B cell (primary cell): ENCODE measurements at regions not wholly inside any gene's neighbourhood (a gene's known extent, or its start where the extent isn't known, plus 50 kb on each side); places are given as distances from the start of the nearest gene placed in this dataset.

Experiments
- ATAC-seq: fragments of 200-7000 bp; cut with Tn5 transposase; one replicate; pipeline ENCODE4 v1.10.0; 2021; ENCODE audit warnings: low read depth, mild to moderate bottlenecking, moderate number of reproducible peaks, moderate library complexity
- CTCF ChIA-PET: fragments of 350-600 bp; sonication (Branson Sonifier 250); formaldehyde crosslinking; loops from one replicate; lab custom pipeline; 2021; ENCODE audit warnings: antibody characterized with exemption, inconsistent platforms; lab: Charles Lee
- POLR2A ChIA-PET: fragments of 350-600 bp; sonication (Branson Sonifier 250); formaldehyde crosslinking; loops from one replicate; lab custom pipeline; 2021; ENCODE audit warnings: antibody characterized with exemption; lab: Charles Lee
- DNase-seq: peaks from one replicate; pipeline ENCODE4 v3.0.0; 2013
- H2AFZ ChIP-seq: 2 replicates; pipeline ENCODE4 v1.6.1; 2012; ENCODE audit warnings: mild to moderate bottlenecking, low read depth, low read length; ENCODE audit not compliant: insufficient read depth, poor library complexity, severe bottlenecking
- H3K27ac ChIP-seq, 2 donors: 1 replicate in 1 of 2; 2 replicates in 1 of 2; pipeline ENCODE4 v1.5.1; 2012 to 2013; ENCODE audit warnings: low read length in 2 of 2, mild to moderate bottlenecking in 2 of 2, moderate library complexity in 1 of 2
- H3K27me3 ChIP-seq, 4 experiments: fragments of 200-600 bp in 1 of 4; sonication (generic) in 1 of 4; replicated peaks in 1 of 4; 1 replicate in 2 of 4; 2 replicates in 2 of 4; pipeline versions ENCODE4 v1.6.1 to v1.7.0; 2013 to 2016; ENCODE audit warnings: low read length in 3 of 4, mild to moderate bottlenecking in 2 of 4, mixed read lengths in 1 of 4, moderate library complexity in 1 of 4; ENCODE audit not compliant: insufficient read depth in 4 of 4, control insufficient read depth in 3 of 4; ENCODE audit errors: control extremely low read depth in 1 of 4
- H3K36me3 ChIP-seq, 2 experiments: replicated peaks in 1 of 2; 1 replicate in 1 of 2; 2 replicates in 1 of 2; pipeline versions ENCODE4 v1.6.1 to v1.7.1; 2013; ENCODE audit warnings: low read length in 1 of 2; ENCODE audit not compliant: insufficient read depth in 2 of 2, control insufficient read depth in 1 of 2; ENCODE audit errors: control extremely low read depth in 1 of 2, extremely low read depth in 1 of 2
- H3K4me1 ChIP-seq, 2 donors: fragments of 200-600 bp in 1 of 2; sonication (generic) in 1 of 2; 1 replicate in 1 of 2; 2 replicates in 1 of 2; pipeline versions ENCODE4 v1.5.1 to v1.6.1; 2013 to 2017; ENCODE audit warnings: low read length in 2 of 2; ENCODE audit not compliant: control insufficient read depth in 2 of 2, insufficient read depth in 2 of 2
- H3K4me2 ChIP-seq: replicated peaks from 2 replicates; pipeline ENCODE3; 2012; ENCODE audit warnings: mild to moderate bottlenecking, low read depth, low read length; ENCODE audit not compliant: poor library complexity, severe bottlenecking
- H3K4me3 ChIP-seq, 5 experiments: fragments of 200-600 bp in 1 of 5; sonication (generic) in 1 of 5; 1 replicate in 3 of 5; 2 replicates in 2 of 5; pipeline versions ENCODE4 v1.5.1 to v1.7.0; 2011 to 2016; ENCODE audit warnings: low read length in 4 of 5, mild to moderate bottlenecking in 4 of 5, low read depth in 2 of 5, control low read depth in 1 of 5, moderate library complexity in 1 of 5; ENCODE audit not compliant: insufficient read depth in 1 of 5; ENCODE audit errors: control extremely low read depth in 1 of 5, extremely low read depth in 1 of 5
- H3K79me2 ChIP-seq: fragments of 200-600 bp; sonication (generic); one replicate; pipeline ENCODE4 v1.6.0; 2016; ENCODE audit warnings: low read length; ENCODE audit not compliant: control insufficient read depth, insufficient read depth
- H3K9ac ChIP-seq: fragments of 200-600 bp; sonication (generic); 2 replicates; pipeline ENCODE4 v1.6.1; 2017; ENCODE audit warnings: mild to moderate bottlenecking, low read length, moderate library complexity
- H3K9me3 ChIP-seq, 3 donors: one replicate each; pipeline versions ENCODE4 v1.6.1 to v1.7.1; 2013; ENCODE audit warnings: low read length in 2 of 3; ENCODE audit not compliant: control insufficient read depth in 2 of 3, insufficient read depth in 1 of 3; ENCODE audit errors: control extremely low read depth in 1 of 3
- H4K20me1 ChIP-seq: 2 replicates; pipeline ENCODE4 v1.6.0; 2012; ENCODE audit warnings: mild to moderate bottlenecking, low read length; ENCODE audit not compliant: insufficient read depth, control insufficient read depth, poor library complexity, severe bottlenecking
- H3K27ac Mint-ChIP-seq: one replicate; pipeline ENCODE4 v1.8.0; 2021; ENCODE audit warnings: mixed read lengths
- H3K27me3 Mint-ChIP-seq: one replicate; pipeline ENCODE4 v1.8.0; 2021; ENCODE audit warnings: mixed read lengths
- H3K4me1 Mint-ChIP-seq: one replicate; pipeline ENCODE4 v1.8.0; 2021; ENCODE audit warnings: mixed read lengths
- H3K4me3 Mint-ChIP-seq: one replicate; pipeline ENCODE4 v1.8.0; 2021; ENCODE audit warnings: mixed read lengths
- H3K9me3 Mint-ChIP-seq: one replicate; pipeline ENCODE4 v1.8.0; 2022; ENCODE audit warnings: mixed read lengths; ENCODE audit not compliant: insufficient read depth
- EZH2 ChIP-seq: IDR thresholded peaks from 2 replicates; pipeline ENCODE4 v1.6.1; 2012; ENCODE audit warnings: borderline replicate concordance, low read depth, mild to moderate bottlenecking, moderate library complexity, low read length; ENCODE audit not compliant: insufficient read depth, poor library complexity, severe bottlenecking
- WGBS: methylation state at CpG from one replicate; pipeline ENCODE4 v1.1.5; 2013; ENCODE audit warnings: missing lambda C conversion rate; ENCODE audit not compliant: insufficient coverage; 5-methylcytosine and 5-hydroxymethylcytosine counted together
- intact Hi-C: fragments of 100-400 bp; cut with micrococcal nuclease; formaldehyde crosslinking; loops from one replicate; pipeline ENCODE4 v1.10.0; 2022
- TF ChIP-seq, protein P1 (sequence below): fragments of 200-600 bp; IDR thresholded peaks from one replicate; pipeline ENCODE4 v1.8.0; 2022; ENCODE audit warnings: antibody characterized with exemption, mild to moderate bottlenecking

DNA sequence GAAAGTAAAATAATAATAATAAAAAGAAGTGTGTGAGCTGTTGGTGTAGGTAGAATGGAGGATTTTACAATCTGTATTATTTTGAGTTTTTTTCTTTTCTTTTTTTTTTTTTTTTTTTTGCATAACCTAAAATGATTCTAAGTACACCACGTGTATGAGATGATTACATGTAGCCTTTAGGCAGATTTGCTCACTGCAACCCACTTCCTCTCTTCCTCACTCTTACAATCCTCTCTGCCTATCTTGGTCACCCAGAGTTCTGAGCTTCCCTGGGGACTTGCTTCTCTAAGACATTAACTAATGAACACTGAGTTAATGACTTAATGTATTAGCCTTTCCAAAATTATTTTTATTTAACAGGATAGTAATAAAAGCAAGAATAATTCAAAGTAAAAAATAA lies 1169.6 kb downstream of the EFNB2 start:
- H3K27me3 Mint-ChIP-seq: no peaks in the 10 kb centered on the region
- Histone ChIP-seq H3K9ac (no peak overlapping the region), H3K4me3 (no peak overlapping the region), H3K79me2 (no peaks in the 10 kb centered on the region), H3K36me3 (no peaks in the 10 kb centered on the region), H3K27me3 (no peaks in the 10 kb centered on the region), H3K9me3 (no peaks in the 10 kb centered on the region), H3K4me2 (no peak overlapping the region), H3K4me1 (no peaks in the 10 kb centered on the region), H2AFZ (no peak overlapping the region), H3K27ac (no peak overlapping the region), H4K20me1 (no peaks in the 10 kb centered on the region)
- ATAC-seq (no peak), DNase-seq (no peak)
- H3K9me3 Mint-ChIP-seq: peaks cover 4% of the 10 kb centered on the region
- POLR2A ChIA-PET: no interaction called here
- no peaks in the 10 kb centered on the region for H3K4me1 Mint-ChIP-seq
- H3K27ac Mint-ChIP-seq: no peak overlapping the region
- no peak overlapping the region for H3K4me3 Mint-ChIP-seq
- no CpG with 5 or more reads among the region's 1 CpG for WGBS
- intact Hi-C loops: no loop called here
- CTCF ChIA-PET: no interaction called here
- TF ChIP-seq, protein P1, sequence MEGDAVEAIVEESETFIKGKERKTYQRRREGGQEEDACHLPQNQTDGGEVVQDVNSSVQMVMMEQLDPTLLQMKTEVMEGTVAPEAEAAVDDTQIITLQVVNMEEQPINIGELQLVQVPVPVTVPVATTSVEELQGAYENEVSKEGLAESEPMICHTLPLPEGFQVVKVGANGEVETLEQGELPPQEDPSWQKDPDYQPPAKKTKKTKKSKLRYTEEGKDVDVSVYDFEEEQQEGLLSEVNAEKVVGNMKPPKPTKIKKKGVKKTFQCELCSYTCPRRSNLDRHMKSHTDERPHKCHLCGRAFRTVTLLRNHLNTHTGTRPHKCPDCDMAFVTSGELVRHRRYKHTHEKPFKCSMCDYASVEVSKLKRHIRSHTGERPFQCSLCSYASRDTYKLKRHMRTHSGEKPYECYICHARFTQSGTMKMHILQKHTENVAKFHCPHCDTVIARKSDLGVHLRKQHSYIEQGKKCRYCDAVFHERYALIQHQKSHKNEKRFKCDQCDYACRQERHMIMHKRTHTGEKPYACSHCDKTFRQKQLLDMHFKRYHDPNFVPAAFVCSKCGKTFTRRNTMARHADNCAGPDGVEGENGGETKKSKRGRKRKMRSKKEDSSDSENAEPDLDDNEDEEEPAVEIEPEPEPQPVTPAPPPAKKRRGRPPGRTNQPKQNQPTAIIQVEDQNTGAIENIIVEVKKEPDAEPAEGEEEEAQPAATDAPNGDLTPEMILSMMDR: no peak
- TF ChIP-seq EZH2: no peak

GRCh38 chr13:105365021-105365550 lies 1170.4 kb downstream of the EFNB2 start:
- peaks cover 4% of the 10 kb centered on the region for H3K9me3 Mint-ChIP-seq
- ChIA-PET POLR2A (no interaction called here), CTCF (no interaction called here)
- DNase-seq: no peak
- ATAC-seq: no peak
- no peaks in the 10 kb centered on the region for H3K4me1 ChIP-seq
- H3K27me3 Mint-ChIP-seq: no peaks in the 10 kb centered on the region
- TF ChIP-seq EZH2: no peak
- TF ChIP-seq, protein P1: no peak
- no peak overlapping the region for H3K27ac ChIP-seq
- H3K79me2 ChIP-seq: no peaks in the 10 kb centered on the region
- H3K4me3 Mint-ChIP-seq: no peak overlapping the region
- H3K4me3 ChIP-seq: no peak overlapping the region
- no peak overlapping the region for H2AFZ ChIP-seq
- no peaks in the 10 kb centered on the region for H3K27me3 ChIP-seq
- intact Hi-C loops: no loop called here
- no peaks in the 10 kb centered on the region for H3K4me1 Mint-ChIP-seq
- H3K4me2 ChIP-seq: no peak overlapping the region
- no CpG with 5 or more reads among the region's 3 CpGs for WGBS
- no peaks in the 10 kb centered on the region for H3K36me3 ChIP-seq
- no peak overlapping the region for H3K9ac ChIP-seq
- H3K9me3 ChIP-seq: no peaks in the 10 kb centered on the region
- no peak overlapping the region for H3K27ac Mint-ChIP-seq
- no peaks in the 10 kb centered on the region for H4K20me1 ChIP-seq
